ENCODE measurements at regions not wholly inside any gene's neighbourhood (a gene's known extent, or its start where the extent isn't known, plus 50 kb on each side); places are given as distances from the start of the nearest gene placed in this dataset.
"Not testable (repeated sequence)": the region's sequence is repeated elsewhere in the genome, so short reads cannot be mapped to it uniquely, and the experiment has no call there.

DNA sequence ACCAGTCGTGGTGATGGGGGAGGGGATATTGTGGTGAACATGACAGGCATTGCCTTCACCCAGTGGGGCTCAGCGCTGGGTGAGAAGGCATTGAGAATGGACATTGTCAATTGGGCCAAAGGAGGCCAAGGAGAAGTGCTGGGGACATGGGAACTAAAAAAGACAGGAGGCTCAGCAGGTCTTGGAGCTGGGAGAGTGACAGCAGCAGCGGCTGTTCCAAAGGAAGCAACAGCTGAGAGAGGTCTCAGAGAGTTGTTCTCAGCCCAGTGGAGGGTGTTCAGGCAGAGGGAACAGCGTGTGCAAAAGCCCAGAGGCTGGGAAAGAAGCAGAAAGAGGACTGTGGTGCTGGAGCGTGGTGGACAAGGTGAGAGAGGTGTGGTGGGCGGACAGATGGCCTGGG, 56.6 kb upstream of the ASNS start:
- not testable (repeated sequence) for DNase-seq (ENCODE audit: low read depth in 2 of 2)

DNA sequence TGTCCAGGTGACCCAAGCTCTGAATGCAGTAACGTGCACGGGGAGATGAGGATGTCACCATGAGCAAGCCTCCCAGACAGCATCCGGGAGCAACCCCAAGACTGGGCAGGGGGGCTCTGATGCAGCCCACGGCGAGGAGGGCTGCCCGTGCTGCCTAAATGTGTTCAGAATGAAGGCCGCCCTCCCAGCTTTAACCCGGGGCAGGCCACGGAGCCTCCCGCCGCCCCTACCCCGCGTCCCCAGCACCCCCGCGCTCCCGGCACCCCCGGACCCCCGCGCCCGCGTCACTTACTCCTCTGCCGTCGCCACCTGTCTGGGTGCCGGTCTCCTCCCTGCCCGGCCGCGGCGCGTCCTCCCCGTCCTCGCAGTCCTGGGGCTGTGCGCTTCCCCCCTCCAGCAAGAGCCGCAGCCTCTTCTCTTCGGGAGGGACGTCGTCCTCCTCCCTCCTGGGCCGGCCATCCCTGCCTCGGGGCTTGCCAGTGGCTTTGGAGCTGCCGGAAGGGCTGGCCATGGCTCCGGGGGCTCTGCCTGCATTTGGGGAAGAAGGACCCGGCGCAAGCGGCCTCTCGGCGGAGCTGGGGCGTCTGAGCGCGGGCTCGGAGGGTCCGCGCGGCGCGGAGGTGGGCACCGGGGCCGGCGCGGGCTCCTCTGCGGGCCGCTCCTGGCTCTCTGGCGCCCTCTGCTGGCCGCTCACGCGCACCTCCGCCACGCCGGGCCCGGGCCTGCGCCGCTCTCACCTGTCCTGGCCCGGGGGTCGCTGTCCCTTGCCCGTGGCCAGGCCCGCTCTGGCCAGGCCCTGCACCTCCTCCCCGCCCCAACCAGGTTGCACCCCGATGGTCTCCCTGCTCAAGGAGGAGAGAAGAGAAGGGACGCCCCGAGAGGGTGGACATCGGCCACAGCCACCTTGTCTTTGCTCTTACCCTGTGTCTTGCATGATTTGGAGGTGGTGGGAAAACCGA, 55.9 kb upstream of the ASNS start:
- peak; percentile 22 to 55 for DNase-seq (ENCODE audit: low read depth in 2 of 2)
